OCI-LY3 (cell line): ENCODE measurements at regions not wholly inside any gene's neighbourhood (a gene's known extent, or its start where the extent isn't known, plus 50 kb on each side); places are given as distances from the start of the nearest gene placed in this dataset.

Experiments used
- CTCF ChIP-seq: fragments of 200-600, 300-600 bp; sonication (generic); IDR thresholded peaks from 2 replicates; pipeline ENCODE4 v1.5.1; 2014; ENCODE audit warnings: antibody characterized with exemption, low read length, low read depth
- EZH2phosphoT487 ChIP-seq: fragments of 200-600 bp; shearing (Covaris generic); IDR thresholded peaks from 2 replicates; pipeline ENCODE4 v1.6.1; 2018; ENCODE audit warnings: antibody characterized with exemption, mixed run types, low read depth

- TF ChIP-seq CTCF (no peak), EZH2phosphoT487 (no peak)
Observed at GRCh38 chr14:83583201-83583600, 1946.7 kb upstream of the FLRT2 start.
